Medulla oblongata (tissue), 1 donor: ENCODE measurements at regions not wholly inside any gene's neighbourhood (a gene's known extent, or its start where the extent isn't known, plus 50 kb on each side); places are given as distances from the start of the nearest gene placed in this dataset.

Experiments
- DNase-seq: peaks from one replicate; pipeline ENCODE4 v3.0.0-alpha.2; 2015; ENCODE audit errors: extremely low spot score

GRCh38 chr18:73920033-73920432 lies 227.6 kb downstream of the FBXO15 start:
- no peak for DNase-seq

- no peak for DNase-seq
Observed at GRCh38 chr18:73918816-73919215, 228.8 kb downstream of the FBXO15 start.

GRCh38 chr18:73917046-73917445 lies 230.6 kb downstream of the FBXO15 start:
- DNase-seq = no peak

GRCh38 chr18:73913505-73913904 lies 234.1 kb downstream of the FBXO15 start:
- DNase-seq = no peak

GRCh38 chr18:73908323-73908722 lies 239.3 kb downstream of the FBXO15 start:
- no peak for DNase-seq

GRCh38 chr18:73901566-73901965 lies 246.1 kb downstream of the FBXO15 start:
- DNase-seq = no peak

- no peak for DNase-seq
Observed at GRCh38 chr18:73901151-73901550, 246.5 kb downstream of the FBXO15 start.

GRCh38 chr18:73900106-73900835 lies 247.4 kb downstream of the FBXO15 start:
- DNase-seq = no peak

GRCh38 chr18:73897517-73897916 lies 250.1 kb downstream of the FBXO15 start:
- DNase-seq = no peak

- no peak for DNase-seq
Observed at GRCh38 chr18:73896685-73897084, 250.9 kb downstream of the FBXO15 start.

GRCh38 chr18:73895701-73896100 lies 251.9 kb downstream of the FBXO15 start:
- no peak for DNase-seq

GRCh38 chr18:73893880-73894279 lies 253.8 kb downstream of the FBXO15 start:
- no peak for DNase-seq

- no peak for DNase-seq
Observed at GRCh38 chr18:73891572-73892421, 255.8 kb downstream of the FBXO15 start.

- DNase-seq = no peak
Observed at GRCh38 chr18:73888565-73888964, 259.1 kb downstream of the FBXO15 start.

- no peak for DNase-seq
Observed at GRCh38 chr18:73887801-73888200, 259.8 kb downstream of the FBXO15 start.

- no peak for DNase-seq
Observed at GRCh38 chr18:73884868-73885267, 262.8 kb downstream of the FBXO15 start.

- DNase-seq = no peak
Observed at GRCh38 chr18:73881396-73881917, 266.2 kb downstream of the FBXO15 start.

- no peak for DNase-seq
Observed at GRCh38 chr18:73880387-73880786, 267.2 kb downstream of the FBXO15 start.

- DNase-seq = no peak
Observed at GRCh38 chr18:73879766-73880165, 267.9 kb downstream of the FBXO15 start.

- no peak for DNase-seq
Observed at GRCh38 chr18:73879328-73879727, 268.3 kb downstream of the FBXO15 start.

- no peak for DNase-seq
Observed at GRCh38 chr18:73869182-73869581, 278.5 kb downstream of the FBXO15 start.

- no peak for DNase-seq
Observed at GRCh38 chr18:73861771-73862170, 285.9 kb downstream of the FBXO15 start.
